ENCODE measurements at regions not wholly inside any gene's neighbourhood (a gene's known extent, or its start where the extent isn't known, plus 50 kb on each side); places are given as distances from the start of the nearest gene placed in this dataset.

DNA sequence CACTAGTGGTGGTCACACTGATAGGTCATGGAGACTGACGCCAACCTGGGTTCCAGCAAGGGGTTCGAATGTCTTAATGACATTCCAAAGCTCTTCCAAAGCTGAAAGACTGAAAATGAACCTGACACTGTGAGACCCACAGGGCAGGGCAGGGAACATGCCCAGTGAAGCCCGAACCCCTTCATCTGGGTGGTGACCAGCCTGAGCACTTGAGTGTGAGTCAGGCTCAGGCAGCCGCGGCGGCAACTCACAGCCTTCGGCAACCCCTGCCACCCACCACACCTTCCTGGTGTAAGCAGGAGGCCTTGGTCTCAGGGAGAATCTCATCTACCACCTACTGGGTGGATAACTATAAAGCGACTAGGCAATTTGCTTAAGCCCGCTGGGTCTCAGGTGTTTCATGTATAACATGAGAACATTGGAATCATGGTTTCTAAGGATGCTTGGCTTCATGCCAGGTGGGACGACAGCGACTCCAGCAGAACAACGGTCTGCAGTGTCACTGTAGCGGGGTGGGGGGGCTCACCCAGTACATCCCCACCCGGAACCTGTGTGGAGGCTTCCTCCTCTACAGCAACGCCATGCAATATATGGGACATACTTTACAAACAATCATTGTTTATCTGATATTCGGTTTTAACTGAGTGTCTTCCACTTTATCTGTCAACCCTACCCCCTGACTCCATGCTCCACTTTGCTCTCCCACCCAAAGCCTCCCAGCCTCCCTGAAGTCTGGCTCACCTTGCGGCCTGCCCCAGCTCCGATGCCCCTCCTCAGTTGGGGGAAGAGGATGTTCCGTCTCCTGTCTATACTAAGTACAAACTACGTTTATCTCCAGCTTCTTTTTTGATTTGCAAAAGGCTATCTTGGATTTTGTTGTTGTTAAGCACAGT, 125.0 kb upstream of the MEF2A start:
- DNase-seq (ENCODE audit: insufficient read length, low spot score) (no peak), FAIRE-seq (no peak)

DNA sequence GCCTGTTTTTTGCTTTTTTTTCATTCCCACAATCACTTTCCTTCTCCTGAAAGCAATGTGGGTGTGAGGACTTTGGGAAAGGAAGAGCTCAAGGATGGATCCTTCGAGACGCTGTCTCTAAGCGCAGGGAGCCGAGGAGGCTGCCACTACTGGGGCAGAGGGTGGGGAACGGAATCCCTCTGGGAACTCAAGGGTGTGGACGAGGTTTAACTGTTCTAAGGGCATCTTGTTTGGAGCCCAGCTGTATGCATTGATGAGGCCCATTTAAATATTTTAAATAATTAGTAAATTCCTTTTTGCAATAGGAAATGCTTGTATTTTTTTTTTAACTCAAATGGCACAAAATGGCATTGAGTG, 124.4 kb upstream of the MEF2A start:
- no peak for FAIRE-seq
- DNase-seq (ENCODE audit: insufficient read length, low spot score): no peak

DNA sequence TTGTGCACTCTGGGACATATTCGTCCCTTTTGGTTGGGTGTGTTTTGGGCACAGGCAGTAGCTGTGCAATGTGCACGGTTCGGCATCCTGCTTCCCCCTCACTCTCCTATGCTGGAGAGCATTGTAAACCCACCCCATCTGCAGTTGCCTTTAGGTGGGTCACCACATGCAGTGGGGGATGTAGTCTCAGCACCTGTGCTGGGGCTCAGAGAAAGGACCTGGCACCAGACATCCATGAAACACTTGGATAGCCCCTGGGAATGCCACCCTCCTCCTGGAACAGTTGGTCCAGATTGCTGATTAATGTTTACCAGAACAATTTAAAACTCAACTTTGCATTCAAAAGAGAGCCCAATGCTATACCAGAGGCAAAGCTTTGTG, 123.9 kb upstream of the MEF2A start:
- DNase-seq (ENCODE audit: insufficient read length, low spot score) (no peak), FAIRE-seq (no peak)

DNA sequence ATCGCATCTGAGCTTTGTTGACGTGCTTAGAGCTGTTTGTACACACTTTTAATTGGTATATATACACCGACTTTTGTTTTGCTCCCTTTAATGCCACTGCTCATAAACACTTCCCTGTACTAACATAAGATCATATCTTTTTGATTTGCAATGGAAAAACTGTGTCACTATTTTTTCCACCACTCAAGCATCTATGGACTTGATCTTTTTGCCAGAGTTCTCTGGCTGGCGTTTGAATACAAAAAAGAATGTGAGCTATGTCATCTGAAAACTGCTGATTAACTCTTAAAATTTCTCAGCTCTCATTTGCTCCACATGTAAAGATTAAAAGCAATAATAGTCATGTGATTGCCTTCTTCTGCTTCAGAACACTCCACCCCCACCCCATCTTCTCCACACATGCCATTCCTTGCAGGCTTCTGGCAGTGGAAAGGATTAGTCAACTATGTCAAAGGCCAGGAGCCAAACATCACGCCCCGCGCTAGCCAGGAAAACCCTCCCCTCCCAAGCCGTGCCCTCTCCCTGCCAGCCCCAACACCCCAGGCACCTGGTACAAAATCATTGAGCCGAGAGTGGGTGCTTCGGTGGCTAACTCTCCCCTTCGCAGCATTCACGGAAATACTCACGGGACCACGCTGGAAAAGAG, 123.4 kb upstream of the MEF2A start:
- FAIRE-seq (no peak), DNase-seq (ENCODE audit: insufficient read length, low spot score) (no peak)

DNA sequence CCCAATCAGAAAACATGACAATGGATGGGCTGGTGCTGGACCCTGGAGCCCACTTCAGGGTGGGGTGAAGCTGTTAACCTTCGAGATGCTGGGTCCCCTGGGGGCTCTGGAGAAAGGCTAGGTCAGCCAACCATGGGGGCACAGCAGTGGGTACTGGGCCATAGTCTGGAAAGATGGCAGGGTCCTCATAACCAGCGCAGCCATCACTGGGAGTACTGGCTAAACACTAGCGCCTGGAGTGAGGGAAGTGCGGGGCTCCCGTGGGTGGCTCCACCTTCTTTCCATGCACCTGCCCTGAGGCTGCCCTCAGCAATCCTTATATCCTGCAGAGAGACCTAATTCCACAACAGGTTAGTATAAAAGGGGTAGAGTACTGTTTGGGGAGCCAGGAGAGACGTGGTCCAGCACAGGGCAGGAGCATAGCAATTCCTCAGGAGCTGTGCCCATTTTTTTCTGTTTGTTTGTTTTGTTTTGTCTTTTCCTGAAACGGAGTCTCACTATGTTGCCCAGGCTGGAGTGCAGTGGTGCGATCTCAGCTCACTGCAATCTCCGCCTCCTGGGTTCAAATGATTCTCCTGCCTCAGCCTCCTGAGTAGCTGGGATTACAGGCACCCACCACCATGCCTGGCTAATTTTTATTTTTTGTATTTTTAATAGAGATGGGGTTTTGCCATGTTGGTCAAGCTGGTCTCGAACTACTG, 122.6 kb upstream of the MEF2A start:
- DNase-seq (ENCODE audit: insufficient read length, low spot score) (no peak), FAIRE-seq (no peak)

DNA sequence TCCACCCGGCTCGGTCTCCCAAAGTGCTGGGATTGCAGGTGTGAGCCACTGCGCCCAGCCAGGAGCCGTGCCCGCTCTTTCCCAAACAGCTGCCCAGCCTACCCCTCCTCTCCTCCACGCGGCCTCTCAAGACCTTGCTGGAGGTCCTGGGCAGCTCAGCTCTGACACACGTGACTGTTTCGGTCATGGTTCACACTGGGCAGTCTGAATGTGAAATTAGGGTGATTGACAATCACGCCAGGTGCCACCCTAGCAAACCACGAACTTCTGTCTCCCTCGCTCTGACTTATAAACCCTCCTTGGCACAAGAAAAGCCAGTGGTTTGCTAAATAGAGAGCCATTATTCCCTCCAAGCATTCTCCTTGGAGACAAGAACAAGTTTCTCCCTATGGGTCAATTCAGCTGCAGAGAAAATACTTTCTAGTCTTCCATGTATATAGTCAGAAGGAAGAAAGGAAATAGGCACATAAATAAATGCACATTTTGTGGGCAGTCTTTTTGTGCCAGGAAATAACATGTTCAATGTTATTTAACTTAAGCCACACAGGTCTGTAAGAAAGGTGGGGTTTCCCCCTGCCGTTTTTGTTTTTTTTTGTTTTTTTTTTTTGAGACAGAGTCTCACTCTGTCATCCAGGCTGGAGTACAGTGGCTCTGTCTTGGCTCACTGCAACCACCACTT, 121.9 kb upstream of the MEF2A start:
- no peak for DNase-seq (ENCODE audit: insufficient read length, low spot score)

DNA sequence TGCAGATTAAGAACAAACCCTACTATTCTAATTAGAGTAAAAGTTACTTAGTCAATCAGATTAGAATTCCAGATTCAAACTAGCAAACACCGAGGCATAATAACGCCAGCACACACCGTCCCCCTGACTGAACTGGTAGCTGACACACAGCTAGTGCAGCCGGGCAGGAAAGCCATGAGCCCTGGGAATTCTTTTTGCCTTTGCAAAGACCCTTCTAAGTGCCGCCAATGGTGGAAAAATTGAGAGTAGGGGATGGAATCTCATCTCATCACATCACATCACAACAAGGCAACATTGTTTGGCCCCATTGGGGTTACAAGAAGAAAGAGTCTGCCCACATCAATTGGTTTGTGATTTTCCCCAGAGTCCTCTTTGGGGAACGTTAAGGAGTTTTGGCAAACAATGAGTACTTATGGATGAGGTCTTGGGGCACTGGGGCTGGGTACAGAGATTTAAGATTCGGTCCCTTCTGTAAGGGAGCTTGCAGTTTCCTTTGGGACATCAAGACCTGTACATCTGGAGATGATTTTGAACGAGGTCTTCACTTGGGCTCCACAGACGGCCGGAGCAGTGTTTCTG, 120.4 kb upstream of the MEF2A start:
- FAIRE-seq (no peak), DNase-seq (ENCODE audit: insufficient read length, low spot score) (no peak)

More for the DNA sequence above, 121.9 kb upstream of the MEF2A start:
- peak; percentile 40 for FAIRE-seq

DNA sequence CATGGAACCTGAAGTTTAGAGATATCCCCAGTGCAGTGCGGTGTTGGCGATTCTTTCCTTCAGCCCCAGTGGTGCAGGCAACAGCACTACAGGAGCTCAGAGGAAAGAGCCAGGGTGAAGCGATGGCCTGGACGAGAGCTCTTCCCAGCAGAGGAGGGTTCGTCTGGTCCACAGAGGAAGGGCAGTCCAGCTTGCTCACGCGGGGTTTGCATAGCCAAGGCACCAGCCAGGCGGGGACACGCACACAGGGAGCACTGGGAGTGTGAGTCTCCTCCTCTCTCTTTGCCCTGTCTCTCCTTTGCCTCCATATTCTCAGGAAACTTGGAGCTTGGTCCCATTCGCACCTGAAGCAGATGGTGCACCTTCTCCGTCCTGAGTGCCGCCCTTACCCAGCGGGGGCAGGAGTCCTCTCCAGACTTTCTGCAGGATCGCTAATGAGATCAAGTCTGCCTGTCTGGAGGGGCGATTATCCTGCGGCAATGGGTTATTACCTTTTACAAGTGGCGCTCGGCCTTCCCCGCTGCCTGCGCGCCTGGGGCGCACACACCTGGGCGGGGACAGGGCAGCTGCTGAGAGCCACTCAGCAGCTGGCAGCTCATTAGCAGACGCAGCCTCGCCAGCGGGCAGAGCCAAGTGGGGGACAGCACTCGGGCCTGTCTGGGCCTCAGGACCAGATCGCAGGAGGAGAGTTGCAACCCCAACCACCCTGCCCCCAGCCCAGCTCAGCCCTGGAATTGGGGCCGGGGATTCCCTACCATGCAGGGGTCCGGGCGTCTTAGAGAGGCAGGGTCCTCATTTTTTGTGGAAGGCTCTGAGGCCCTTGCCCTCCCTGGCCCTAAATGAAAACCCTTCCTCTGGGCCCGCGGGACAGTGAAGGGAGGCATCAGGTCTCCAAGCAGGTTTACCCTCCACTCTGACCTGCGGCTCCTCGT, 119.0 kb upstream of the MEF2A start:
- DNase-seq (ENCODE audit: insufficient read length, low spot score): no peak
- no peak for FAIRE-seq

DNA sequence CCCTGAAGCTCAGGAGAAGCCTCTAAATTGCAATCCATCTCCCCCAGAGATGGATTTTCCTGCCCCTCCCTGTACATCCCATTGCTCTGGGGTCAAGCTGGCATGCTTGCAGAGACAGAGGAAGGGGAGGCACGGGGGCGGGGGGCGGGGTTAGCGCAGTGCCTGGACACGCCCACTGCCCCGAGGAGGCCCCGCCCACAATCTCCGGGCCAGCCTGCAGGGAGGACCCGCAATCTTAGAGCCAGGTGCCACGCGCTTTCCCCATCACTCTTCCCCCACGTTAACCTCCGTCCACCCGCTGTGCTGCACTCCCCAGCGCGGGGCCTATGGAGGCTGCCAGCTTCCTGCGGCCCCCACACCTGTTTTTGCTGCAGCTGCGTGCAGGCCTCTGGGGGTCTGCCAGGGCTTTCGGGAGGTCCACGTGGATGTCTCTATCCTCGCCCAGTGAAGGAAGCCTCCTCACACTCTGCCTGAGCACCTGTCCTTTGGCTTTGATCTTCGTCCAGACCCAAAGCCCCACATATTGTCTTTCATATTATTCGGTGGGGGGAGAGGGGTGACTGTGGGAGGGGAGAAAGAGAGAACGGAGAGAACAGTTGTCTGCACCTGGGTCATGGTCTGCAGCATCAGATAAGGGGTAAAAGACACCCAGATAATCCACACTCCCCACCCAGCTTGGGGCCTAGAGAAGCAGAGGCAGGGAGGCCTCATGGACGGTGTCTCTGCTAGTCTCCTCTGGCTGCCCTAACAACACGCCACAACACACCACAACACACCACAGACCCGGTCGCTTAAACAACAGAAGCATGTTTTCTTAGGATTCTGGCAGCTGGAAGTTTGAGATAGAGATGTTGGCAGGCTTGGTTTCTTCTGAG, 118.0 kb upstream of the MEF2A start:
- DNase-seq (ENCODE audit: insufficient read length, low spot score) (no peak), FAIRE-seq (no peak)

DNA sequence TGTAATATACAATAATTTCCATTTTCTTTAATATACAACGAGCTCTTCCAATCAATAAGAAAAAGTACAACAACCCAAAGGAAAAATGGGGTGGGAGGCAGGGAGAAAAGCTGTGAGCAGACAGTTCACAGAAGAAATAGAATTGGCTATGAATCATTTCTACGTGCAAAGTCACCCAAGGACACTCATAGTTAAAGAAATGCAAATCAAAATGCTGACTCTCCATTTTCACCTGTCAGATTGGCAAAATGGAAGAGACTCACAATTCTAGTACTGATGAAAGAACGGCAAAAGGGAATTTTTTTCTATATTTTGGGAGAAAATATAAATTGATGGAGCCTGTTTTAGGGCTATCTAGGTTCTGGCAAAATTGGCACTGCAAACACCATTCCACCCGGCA, 116.3 kb upstream of the MEF2A start:
- DNase-seq (ENCODE audit: insufficient read length, low spot score) (no peak), FAIRE-seq (no peak)

DNA sequence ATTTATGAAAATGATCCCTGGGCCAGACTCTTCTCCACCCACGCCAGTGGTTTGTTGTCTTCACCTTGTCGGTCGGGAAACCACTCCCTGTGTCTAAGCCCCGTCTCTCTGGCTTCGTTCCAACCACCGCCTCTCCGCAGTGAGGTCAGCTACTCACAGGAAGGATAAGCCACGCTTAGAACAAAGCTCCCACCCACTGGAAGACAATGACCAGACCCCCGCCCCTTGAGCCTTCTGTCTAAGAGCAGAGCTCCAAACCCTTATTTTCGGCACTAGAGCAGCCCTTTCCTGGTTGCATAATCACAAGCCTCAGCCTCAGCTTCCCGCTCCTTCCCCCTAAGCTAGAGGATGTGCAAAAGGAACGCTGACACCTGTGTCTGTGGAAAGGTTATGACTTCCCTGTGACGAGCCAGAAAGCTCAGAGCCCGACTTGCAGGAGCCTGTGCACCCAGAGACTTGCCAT, 114.9 kb upstream of the MEF2A start:
- FAIRE-seq (peak; percentile 14), DNase-seq (ENCODE audit: insufficient read length, low spot score) (no peak)

DNA sequence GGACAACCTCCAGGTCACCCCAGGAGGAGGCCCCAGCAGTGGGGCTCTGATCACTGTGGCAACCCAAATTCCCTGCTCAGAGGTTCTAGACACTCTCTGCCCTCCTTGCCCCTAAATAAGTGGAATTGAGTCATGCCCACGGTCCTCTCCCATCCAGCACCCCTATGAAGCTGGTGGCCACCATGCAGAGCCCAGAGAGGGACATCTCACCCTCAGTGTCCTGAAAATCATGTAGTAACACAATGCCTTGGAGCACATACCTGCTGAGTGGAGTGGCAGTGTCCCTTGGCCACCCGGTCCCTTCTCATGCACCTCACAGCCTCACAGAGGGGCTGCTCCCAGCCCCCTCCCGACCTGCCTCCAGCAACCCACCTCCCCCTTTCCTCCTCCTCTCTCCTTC, 114.3 kb upstream of the MEF2A start:
- FAIRE-seq: no peak
- no peak for DNase-seq (ENCODE audit: insufficient read length, low spot score)

DNA sequence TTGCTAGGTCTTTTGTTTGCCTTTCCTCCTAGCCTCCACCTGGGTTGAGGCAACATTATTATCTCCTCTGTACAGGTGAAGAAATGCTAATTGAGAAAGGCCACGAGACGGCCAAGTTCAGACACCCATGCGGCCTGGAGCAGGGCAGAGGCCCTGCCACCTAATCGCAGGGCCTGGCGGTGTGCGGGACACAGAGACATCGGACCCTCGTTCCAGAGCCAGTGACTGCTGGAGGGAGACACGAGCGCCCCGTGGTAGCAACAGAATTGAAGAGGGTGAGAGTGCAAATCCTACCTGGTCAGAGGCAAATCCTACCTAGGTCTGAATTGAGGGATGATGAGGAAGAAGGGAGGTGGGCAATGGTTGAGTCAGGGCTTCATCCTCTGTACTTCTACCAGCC, 113.8 kb upstream of the MEF2A start:
- FAIRE-seq: no peak
- no peak for DNase-seq (ENCODE audit: insufficient read length, low spot score)

DNA sequence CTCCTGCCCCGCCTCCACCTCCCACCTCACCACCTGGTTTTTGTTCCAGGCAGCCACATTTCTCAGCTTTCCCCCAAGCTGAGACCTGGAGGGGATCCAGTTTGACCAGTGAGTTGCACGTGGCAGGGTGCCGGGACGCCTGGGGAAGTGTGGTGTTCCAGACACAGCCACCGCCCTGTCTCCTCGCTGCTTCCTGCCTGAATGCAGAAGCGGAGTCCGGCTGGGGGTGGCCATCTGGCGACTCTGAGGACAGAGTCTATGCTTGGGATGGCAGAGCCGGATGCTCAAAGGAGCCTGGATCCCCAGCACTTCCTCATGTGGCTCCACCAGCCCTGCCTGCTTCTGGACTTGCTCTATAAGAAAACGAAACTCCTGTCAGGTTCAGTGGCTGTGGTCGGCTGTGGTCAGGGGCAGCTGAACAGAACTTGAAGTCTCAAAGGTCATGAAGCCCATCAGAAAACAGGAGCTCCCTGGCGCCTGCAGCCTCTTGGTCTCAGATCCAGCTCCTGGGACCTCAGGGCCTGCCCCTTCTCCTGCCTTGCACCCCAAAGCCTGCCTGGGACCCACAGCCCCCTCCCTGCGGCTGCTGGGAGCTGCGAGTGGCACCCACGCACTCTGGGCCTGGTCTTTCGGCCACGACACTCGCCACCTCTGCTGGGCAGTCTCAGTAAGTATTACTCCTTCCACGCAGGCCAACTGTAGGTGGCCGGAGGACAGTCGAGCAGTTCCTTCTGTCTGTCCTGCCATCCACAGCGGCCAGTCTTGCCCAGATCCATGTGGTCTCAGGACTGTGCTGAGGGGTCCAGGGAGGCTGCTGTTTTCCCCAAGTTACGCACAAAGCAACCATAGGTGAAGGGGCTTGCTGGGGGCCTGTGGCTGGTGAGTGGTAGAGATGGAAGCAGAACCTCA, 112.8 kb upstream of the MEF2A start:
- peak; percentile 78 for DNase-seq (ENCODE audit: insufficient read length, low spot score)
- peak; percentile 99 for FAIRE-seq

DNA sequence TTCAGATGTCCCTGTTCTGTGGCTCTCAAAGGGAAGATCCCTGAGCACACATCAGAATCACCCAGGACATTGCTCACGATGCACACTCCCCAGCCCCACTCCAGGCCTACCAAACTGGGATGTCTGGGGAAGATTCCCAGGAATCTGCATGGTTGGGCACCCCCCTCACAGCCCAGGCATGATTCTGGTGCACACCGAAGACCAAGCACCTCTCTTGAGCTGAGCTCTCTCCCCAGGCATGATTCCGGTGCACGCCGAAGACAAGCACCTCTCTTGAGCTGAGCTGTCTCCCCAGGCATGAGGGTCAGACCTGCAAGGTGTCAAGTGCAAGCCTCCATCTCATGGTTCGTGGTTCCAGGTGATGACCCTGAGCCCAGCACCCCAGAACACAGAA, 112.2 kb upstream of the MEF2A start:
- FAIRE-seq (no peak), DNase-seq (ENCODE audit: insufficient read length, low spot score) (no peak)

DNA sequence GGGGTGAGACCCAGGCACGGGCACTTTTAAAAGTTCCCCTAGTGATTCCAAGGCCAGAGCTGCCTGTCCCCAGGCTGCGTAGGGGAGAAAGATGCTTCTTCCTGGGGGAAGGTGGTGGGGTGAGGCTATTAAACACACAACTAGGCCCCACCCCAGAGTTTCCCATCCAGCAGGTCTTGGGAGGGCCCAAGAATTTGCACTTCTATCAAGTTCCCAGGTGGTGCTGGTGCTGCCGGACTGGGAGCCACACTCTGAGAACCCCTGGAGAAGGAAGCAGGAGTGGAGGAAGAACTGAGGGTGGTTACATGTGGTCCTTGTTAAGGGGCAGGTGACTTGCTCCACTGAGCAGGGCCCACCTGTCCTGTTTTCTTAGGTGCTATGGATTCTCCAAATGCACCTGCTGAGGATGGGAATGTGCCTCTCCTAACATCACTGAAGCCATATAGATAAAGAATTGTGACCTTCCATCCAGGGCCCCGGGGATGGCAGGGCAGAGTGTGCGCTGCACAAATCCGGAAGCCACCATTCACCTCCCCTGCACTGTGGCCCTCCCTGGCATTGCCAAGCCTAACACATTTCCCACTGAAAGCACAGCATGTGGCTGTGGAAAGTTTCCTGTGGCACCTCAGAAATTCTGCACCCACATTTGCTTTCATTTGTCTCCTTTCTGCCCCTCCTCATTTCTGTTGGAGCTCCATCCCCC, 111.5 kb upstream of the MEF2A start:
- FAIRE-seq: no peak
- no peak for DNase-seq (ENCODE audit: insufficient read length, low spot score)

All from GM19239 (cell line).